ENCODE measurements at regions not wholly inside any gene's neighbourhood (a gene's known extent, or its start where the extent isn't known, plus 50 kb on each side); places are given as distances from the start of the nearest gene placed in this dataset.

DNA sequence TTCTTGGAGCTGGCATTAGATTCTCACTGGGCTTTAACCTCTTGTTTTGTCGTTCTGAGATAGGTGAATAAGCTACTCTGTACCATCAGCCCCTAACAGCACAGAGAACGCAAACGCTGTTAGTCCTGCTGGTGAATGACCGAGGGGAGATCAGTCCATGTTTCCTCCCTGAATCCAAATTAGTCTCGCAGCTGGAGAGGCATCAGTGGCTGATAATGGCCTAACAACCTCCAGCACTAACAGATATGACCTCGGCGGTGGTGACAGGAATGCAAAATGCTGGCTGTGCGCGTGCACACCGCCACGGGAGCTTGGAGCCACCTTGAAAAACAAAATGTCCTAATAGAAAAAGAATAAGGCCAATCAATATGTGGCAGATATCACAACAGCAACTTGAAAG, 77.6 kb upstream of the IRX1 start:
- ATAC-seq = no peak
- no peak overlapping the region for H2AFZ ChIP-seq (ENCODE audit: low read depth, low read length)
- no peaks in the 10 kb centered on the region for H3K36me3 ChIP-seq (ENCODE audit: control insufficient read depth, insufficient read depth, low read length)
- H4K20me1 ChIP-seq (replicated peaks; ENCODE audit: control insufficient read depth, insufficient read depth, low read length) = no peaks in the 10 kb centered on the region
- no peaks in the 10 kb centered on the region for H3K79me2 ChIP-seq (ENCODE audit: control insufficient read depth, insufficient read depth, low read length)
- H3K9ac ChIP-seq (ENCODE audit: insufficient read depth in 1 of 2, low read depth in 2 of 2, low read length in 2 of 2) = no peak overlapping the region
- FAIRE-seq = no peak
- DNase-seq (ENCODE audit: extremely low read depth in 1 of 4, low spot score in 3 of 4) = no peak
- CTCF ChIA-PET (ENCODE audit: low intra/inter-chr PET ratio) = no interaction called here
- in situ Hi-C loops (cut with MboI) = no loop called here
- no peak overlapping the region for H3K4me3 ChIP-seq
- WGBS (ENCODE audit: insufficient coverage, low coverage, missing lambda C conversion rate) = under 1% methylated on average over 11 of the region's 11 CpGs
- intact Hi-C loops (cut with micrococcal nuclease) = no loop called here
- H3K27ac ChIP-seq (ENCODE audit: extremely low read depth, low read depth, low read length) = no peak overlapping the region
- no peaks in the 10 kb centered on the region for H3K4me1 ChIP-seq (replicated peaks in 1 of 2; ENCODE audit: control insufficient read depth in 2 of 2, insufficient read depth in 2 of 2, low read length in 2 of 2)
- POLR2A ChIA-PET = no interaction called here
- no peaks in the 10 kb centered on the region for H3K9me3 ChIP-seq (replicated peaks; ENCODE audit: control insufficient read depth, insufficient read depth, low read depth, low read length)
- peaks cover 2 to 10% of the 10 kb centered on the region in 2 experiments; a peak in 3 of 5 replicates for H3K27me3 ChIP-seq (ENCODE audit: control insufficient read depth in 2 of 2, insufficient read depth in 2 of 2, low read length in 2 of 2)
- TF ChIP-seq ATF7 (IDR thresholded peaks at IDR 0.05) (no peak), TGIF2 (CRISPR knock-in tag; IDR thresholded peaks at IDR 0.05) (no peak), CHD1 (IDR thresholded peaks at IDR 0.05; ENCODE audit: low read length) (no peak), HMG20A (CRISPR knock-in tag; conservative IDR thresholded peaks at IDR 0.05) (no peak), TARDBP (IDR thresholded peaks at IDR 0.05) (no peak), BACH1 (tag; IDR thresholded peaks at IDR 0.05) (no peak), LARP7 (IDR thresholded peaks at IDR 0.05) (no peak), ZNF740 (CRISPR knock-in tag; IDR thresholded peaks at IDR 0.05) (no peak), ZNF740 (tag; IDR thresholded peaks at IDR 0.05) (no peak), MAFK (IDR thresholded peaks at IDR 0.05; ENCODE audit: low read length) (no peak), FIP1L1 (IDR thresholded peaks at IDR 0.05; ENCODE audit: low read depth, low read length, poor library complexity, severe bottlenecking) (no peak), ZFP36 (IDR thresholded peaks at IDR 0.05; ENCODE audit: low read depth, low read length, partially characterized antibody) (no peak), ILK (tag; IDR thresholded peaks at IDR 0.05; ENCODE audit: borderline replicate concordance, low read depth) (no peak), POLR2A (conservative IDR thresholded peaks at IDR 0.05) (no peak), RHOXF2B (CRISPR knock-in tag; conservative IDR thresholded peaks at IDR 0.05) (no peak), ZNF584 (CRISPR knock-in tag; IDR thresholded peaks at IDR 0.05; ENCODE audit: low read depth) (no peak)
- TF ChIP-seq, protein P1, sequence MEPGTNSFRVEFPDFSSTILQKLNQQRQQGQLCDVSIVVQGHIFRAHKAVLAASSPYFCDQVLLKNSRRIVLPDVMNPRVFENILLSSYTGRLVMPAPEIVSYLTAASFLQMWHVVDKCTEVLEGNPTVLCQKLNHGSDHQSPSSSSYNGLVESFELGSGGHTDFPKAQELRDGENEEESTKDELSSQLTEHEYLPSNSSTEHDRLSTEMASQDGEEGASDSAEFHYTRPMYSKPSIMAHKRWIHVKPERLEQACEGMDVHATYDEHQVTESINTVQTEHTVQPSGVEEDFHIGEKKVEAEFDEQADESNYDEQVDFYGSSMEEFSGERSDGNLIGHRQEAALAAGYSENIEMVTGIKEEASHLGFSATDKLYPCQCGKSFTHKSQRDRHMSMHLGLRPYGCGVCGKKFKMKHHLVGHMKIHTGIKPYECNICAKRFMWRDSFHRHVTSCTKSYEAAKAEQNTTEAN (CRISPR knock-in tag; IDR thresholded peaks at IDR 0.05) = no peak
- TF ChIP-seq, protein P2, sequence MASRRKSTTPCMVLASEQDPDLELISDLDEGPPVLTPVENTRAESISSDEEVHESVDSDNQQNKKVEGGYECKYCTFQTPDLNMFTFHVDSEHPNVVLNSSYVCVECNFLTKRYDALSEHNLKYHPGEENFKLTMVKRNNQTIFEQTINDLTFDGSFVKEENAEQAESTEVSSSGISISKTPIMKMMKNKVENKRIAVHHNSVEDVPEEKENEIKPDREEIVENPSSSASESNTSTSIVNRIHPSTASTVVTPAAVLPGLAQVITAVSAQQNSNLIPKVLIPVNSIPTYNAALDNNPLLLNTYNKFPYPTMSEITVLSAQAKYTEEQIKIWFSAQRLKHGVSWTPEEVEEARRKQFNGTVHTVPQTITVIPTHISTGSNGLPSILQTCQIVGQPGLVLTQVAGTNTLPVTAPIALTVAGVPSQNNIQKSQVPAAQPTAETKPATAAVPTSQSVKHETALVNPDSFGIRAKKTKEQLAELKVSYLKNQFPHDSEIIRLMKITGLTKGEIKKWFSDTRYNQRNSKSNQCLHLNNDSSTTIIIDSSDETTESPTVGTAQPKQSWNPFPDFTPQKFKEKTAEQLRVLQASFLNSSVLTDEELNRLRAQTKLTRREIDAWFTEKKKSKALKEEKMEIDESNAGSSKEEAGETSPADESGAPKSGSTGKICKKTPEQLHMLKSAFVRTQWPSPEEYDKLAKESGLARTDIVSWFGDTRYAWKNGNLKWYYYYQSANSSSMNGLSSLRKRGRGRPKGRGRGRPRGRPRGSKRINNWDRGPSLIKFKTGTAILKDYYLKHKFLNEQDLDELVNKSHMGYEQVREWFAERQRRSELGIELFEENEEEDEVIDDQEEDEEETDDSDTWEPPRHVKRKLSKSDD (conservative IDR thresholded peaks at IDR 0.05; ENCODE audit: low read length) = no peak
- H3K4me2 ChIP-seq (ENCODE audit: insufficient read depth, low read length) = no peak overlapping the region
- H3K9me1 ChIP-seq (ENCODE audit: control insufficient read depth, insufficient read depth, low read length) = no peaks in the 10 kb centered on the region
- no TSS peak for BruUV-seq (replicated peaks)
